Omental fat pad (tissue), 3 donors: ENCODE measurements at regions not wholly inside any gene's neighbourhood (a gene's known extent, or its start where the extent isn't known, plus 50 kb on each side); places are given as distances from the start of the nearest gene placed in this dataset.
"Not testable (repeated sequence)": the region's sequence is repeated elsewhere in the genome, so short reads cannot be mapped to it uniquely, and the experiment has no call there.

Source experiments
- ATAC-seq: fragments of 150-250 bp; one replicate; pipeline ENCODE4 v1.9.1; 2016; ENCODE audit warnings: mild to moderate bottlenecking, moderate library complexity; ENCODE audit not compliant: low FRiP score
- DNase-seq: peaks from one replicate; pipeline ENCODE4 v3.0.0-alpha.2; 2019; ENCODE audit warnings: low spot score
- CTCF ChIP-seq, 3 donors: fragments of 450-650 bp; IDR thresholded peaks; one replicate each; pipeline ENCODE4 v1.5.1; 2016 to 2017; ENCODE audit warnings: antibody characterized with exemption in 3 of 3, mild to moderate bottlenecking in 3 of 3, moderate library complexity in 2 of 3

DNA sequence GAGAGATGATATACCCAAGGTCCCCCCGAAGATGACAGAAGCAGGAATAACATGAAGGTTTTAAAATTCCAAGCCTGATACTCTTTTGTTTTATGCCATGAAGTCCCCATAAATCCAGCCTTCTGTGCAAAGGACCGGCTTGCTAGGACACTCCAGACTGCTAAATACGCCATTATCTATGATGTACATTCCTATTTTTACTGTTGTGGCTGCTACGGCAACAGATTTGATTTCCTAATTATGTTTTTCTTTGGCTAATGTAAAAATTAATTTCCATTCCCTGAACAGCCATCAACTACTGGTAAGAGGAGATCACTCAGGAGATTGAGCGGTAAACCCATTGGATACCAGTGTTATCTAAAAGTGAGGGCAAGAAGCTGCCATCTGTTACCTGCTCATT is 1090.8 kb downstream of the TYW1 start:
- DNase-seq (no peak), ATAC-seq (no peak)

GRCh38 chr7:68088879-68089278 is 1092.2 kb downstream of the TYW1 start:
- no peak for TF ChIP-seq CTCF (IDR thresholded peaks at IDR 0.05)
- no peak for DNase-seq
- no peak for ATAC-seq

More for the DNA sequence above, 1090.8 kb downstream of the TYW1 start:
- TF ChIP-seq CTCF (IDR thresholded peaks at IDR 0.05): no peak

DNA sequence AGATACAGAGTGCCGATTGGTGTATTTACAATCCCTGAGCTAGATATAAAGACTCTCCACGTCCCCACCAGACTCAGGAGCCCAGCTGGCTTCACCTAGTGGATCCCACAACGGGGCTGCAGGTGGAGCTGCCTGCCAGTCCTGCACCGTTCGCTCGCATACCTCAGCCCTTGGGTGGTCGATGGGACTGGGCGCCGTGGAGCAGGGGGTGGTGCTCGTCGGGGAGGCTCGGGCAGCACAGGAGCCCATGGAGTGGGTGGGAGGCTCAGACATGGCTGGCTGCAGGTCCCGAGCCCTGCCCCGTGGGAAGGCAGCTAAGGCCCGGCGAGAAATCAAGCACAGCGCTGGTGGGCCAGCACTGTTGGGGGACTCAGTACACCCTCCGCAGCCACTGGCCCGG is 1093.6 kb downstream of the TYW1 start:
- not testable (repeated sequence) for ATAC-seq, DNase-seq

DNA sequence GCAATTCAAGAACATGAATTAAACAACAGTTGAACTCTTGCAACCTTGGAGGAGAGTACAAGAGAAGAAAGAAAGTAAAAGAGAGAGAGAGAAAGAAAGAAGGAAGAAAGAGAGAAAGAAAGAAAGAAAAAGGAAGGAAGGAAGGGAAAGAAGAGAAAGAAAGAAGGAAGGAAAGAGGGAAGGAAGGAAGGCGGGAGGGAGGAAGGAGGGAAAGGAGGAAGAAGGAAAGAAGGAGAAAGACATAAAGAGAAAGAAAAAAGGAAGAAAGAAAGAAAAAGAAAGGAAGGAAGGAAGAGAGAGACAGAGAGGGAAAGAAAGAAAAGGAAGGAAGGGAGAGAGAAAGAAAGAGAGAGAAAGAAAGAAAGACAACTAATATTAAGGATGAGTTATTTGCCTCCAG is 1106.7 kb downstream of the TYW1 start:
- DNase-seq (no peak), ATAC-seq (no peak)
- TF ChIP-seq CTCF (IDR thresholded peaks at IDR 0.05): no peak

DNA sequence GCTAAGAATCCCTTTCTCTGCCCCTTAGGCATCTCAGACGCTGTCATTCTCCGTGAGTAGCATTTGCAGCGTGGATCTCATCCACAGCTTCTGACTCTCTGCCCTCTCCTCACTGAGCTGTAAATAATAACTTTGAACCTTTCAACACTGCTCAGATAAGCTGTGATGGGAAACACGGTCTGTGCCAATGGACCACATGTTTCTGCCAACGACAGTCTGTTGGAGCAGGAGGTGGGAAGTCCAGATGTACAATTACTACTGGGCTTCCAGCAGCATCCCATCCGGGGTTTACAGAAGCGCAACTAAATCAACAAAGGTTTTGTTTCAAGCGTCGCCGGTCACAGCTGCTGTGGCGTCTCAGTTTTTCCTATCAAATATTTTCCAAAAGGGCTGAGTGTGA is 1110.6 kb downstream of the TYW1 start:
- TF ChIP-seq CTCF (IDR thresholded peaks at IDR 0.05): no peak
- ATAC-seq (no peak), DNase-seq (no peak)

- ATAC-seq (no peak), DNase-seq (no peak)
- no peak for TF ChIP-seq CTCF (IDR thresholded peaks at IDR 0.05)
Observed at GRCh38 chr7:68107968-68108367, 1111.3 kb downstream of the TYW1 start.

DNA sequence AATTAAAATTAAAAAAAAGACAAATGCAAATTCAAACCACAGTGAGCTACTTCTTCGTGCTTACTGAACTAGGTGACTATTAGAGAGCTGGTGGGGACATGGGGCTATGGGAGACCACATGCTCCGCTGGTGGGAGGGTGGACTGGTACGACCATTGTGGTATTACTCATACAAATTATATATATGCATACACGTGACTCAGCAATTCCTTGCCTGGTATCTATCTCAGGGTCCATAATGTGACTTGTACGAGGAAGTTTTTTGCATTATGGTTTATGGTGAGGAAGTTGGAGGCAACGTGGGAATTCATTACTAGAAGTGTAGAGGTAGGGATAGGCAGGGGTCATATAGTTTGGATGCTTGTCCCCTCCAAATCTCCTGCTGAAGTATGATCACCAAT is 1112.7 kb downstream of the TYW1 start:
- TF ChIP-seq CTCF (IDR thresholded peaks at IDR 0.05): no peak
- ATAC-seq: no peak
- DNase-seq: no peak

GRCh38 chr7:68119411-68119810 is 1122.8 kb downstream of the TYW1 start:
- DNase-seq (no peak), ATAC-seq (no peak)

More at GRCh38 chr7:68119411-68119810, 1122.8 kb downstream of the TYW1 start:
- no peak for TF ChIP-seq CTCF (IDR thresholded peaks at IDR 0.05)
